ENCODE measurements at regions not wholly inside any gene's neighbourhood (a gene's known extent, or its start where the extent isn't known, plus 50 kb on each side); places are given as distances from the start of the nearest gene placed in this dataset.

DNA sequence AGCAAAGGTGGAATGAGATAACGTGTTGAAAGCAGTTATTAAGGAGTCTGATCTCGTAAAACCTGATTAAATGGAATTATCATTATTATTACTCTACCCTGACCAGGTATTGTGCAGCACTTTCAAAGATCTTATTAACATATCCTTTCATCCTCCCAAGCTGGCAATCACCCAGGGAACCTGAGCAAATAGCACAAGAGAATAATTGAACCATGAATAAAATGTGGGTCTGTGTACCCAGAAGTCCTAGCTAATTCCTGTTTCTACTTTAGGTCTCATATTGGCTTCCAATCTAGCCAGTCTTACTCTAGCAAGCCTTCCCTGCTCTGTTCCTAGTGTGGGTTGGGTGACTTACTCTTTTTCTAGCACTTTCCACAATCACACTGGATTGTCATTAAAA, 162.2 kb upstream of the STK32A start:
- TF ChIP-seq RAD21 (IDR thresholded peaks at IDR 0.05; ENCODE audit: low read depth) (no peak), YY1 (IDR thresholded peaks at IDR 0.05; ENCODE audit: low read depth) (no peak), CEBPB (IDR thresholded peaks at IDR 0.05) (no peak), FOXM1 (IDR thresholded peaks at IDR 0.05; ENCODE audit: borderline replicate concordance, low read depth) (no peak), TAF1 (IDR thresholded peaks at IDR 0.05; ENCODE audit: low read depth) (no peak), ZBTB7A (IDR thresholded peaks at IDR 0.05; ENCODE audit: low read depth) (no peak)

Measured in Ishikawa (cell line).